Gastrocnemius medialis (tissue), 4 donors: ENCODE measurements at regions not wholly inside any gene's neighbourhood (a gene's known extent, or its start where the extent isn't known, plus 50 kb on each side); places are given as distances from the start of the nearest gene placed in this dataset.

Experiments
- CTCF ChIP-seq, 5 experiments: fragments of 450-650 bp in 3 of 5; fragments of 200-600 bp in 2 of 5; sonication (generic) in 2 of 5; IDR thresholded peaks in 4 of 5; conservative IDR thresholded peaks in 1 of 5; 1 replicate in 4 of 5; 2 replicates in 1 of 5; pipeline ENCODE4 v1.5.1; 2016 to 2019; ENCODE audit warnings: antibody characterized with exemption in 5 of 5, mild to moderate bottlenecking in 3 of 5, moderate library complexity in 3 of 5
- POLR2A ChIP-seq, 2 donors: fragments of 450-650 bp; IDR thresholded peaks; one replicate each; pipeline ENCODE4 v1.6.1; 2017; ENCODE audit warnings: antibody characterized with exemption in 2 of 2, mild to moderate bottlenecking in 2 of 2, moderate library complexity in 2 of 2

GRCh38 chr6:22073516-22074198 lies 223.2 kb downstream of the PRL start:
- TF ChIP-seq POLR2A (IDR thresholded peaks at IDR 0.05) (no peak), CTCF (IDR thresholded peaks at IDR 0.05 in 4 of 5, conservative IDR thresholded peaks at IDR 0.05 in 1 of 5) (no peak)
